Natural killer cell (primary cell): ENCODE measurements at regions not wholly inside any gene's neighbourhood (a gene's known extent, or its start where the extent isn't known, plus 50 kb on each side); places are given as distances from the start of the nearest gene placed in this dataset.

ENCODE experiments used
- ATAC-seq, 3 donors: fragments of 150-1000 bp in 2 of 3; fragments of 200-7000 bp in 1 of 3; cut with Tn5 transposase; 1 replicate in 1 of 3; 2 replicates in 2 of 3; pipeline ENCODE4 v1.10.0; 2021; ENCODE audit warnings: mild to moderate bottlenecking in 2 of 3, moderate library complexity in 2 of 3
- DNase-seq, 2 donors: peaks; one replicate each; pipeline versions ENCODE4 v3.0.0 to v3.0.0-alpha.2; 2013 to 2021; ENCODE audit warnings: mixed read lengths in 1 of 2
- H3K27ac ChIP-seq: one replicate; pipeline ENCODE4 v1.5.1; 2013; ENCODE audit warnings: mild to moderate bottlenecking, low read length
- H3K27me3 ChIP-seq: one replicate; pipeline ENCODE4 v1.6.1; 2013; ENCODE audit warnings: low read length; ENCODE audit not compliant: control insufficient read depth, insufficient read depth
- H3K36me3 ChIP-seq: one replicate; pipeline ENCODE4 v1.6.1; 2013; ENCODE audit warnings: low read length; ENCODE audit not compliant: control insufficient read depth, insufficient read depth
- H3K4me1 ChIP-seq: one replicate; pipeline ENCODE4 v1.6.1; 2013; ENCODE audit warnings: low read length; ENCODE audit not compliant: control insufficient read depth, insufficient read depth
- H3K4me3 ChIP-seq: one replicate; pipeline ENCODE4 v1.5.1; 2013; ENCODE audit warnings: low read length
- H3K9me3 ChIP-seq: one replicate; pipeline ENCODE4 v1.6.1; 2013; ENCODE audit warnings: low read length; ENCODE audit not compliant: control insufficient read depth, insufficient read depth
- H3K27ac Mint-ChIP-seq, 2 donors: one replicate each; pipeline ENCODE4 v1.8.0; 2022; ENCODE audit warnings: mild to moderate bottlenecking in 2 of 2, mixed read lengths in 2 of 2, moderate library complexity in 1 of 2
- H3K27me3 Mint-ChIP-seq, 2 donors: one replicate each; pipeline ENCODE4 v1.8.0; 2022; ENCODE audit warnings: low read depth in 2 of 2, mixed read lengths in 2 of 2
- H3K36me3 Mint-ChIP-seq: one replicate; pipeline ENCODE4 v1.8.0; 2022; ENCODE audit warnings: mixed read lengths
- H3K4me1 Mint-ChIP-seq, 2 donors: one replicate each; pipeline ENCODE4 v1.8.0; 2022; ENCODE audit warnings: mixed read lengths in 2 of 2
- H3K4me3 Mint-ChIP-seq: one replicate; pipeline ENCODE4 v1.8.0; 2022; ENCODE audit warnings: mild to moderate bottlenecking, moderate library complexity, mixed read lengths
- H3K9me3 Mint-ChIP-seq, 2 donors: one replicate each; pipeline ENCODE4 v1.8.0; 2022; ENCODE audit warnings: mixed read lengths in 2 of 2
- WGBS: methylation state at CpG from one replicate; pipeline ENCODE4 v1.1.7; 2013; ENCODE audit warnings: missing lambda C conversion rate; ENCODE audit not compliant: insufficient coverage; 5-methylcytosine and 5-hydroxymethylcytosine counted together
- intact Hi-C: fragments of 100-400 bp; cut with micrococcal nuclease; formaldehyde crosslinking; loops from one replicate; pipeline ENCODE4 v1.14.2; 2022
- TF ChIP-seq, protein P1 (sequence below): fragments of 200-600 bp; IDR thresholded peaks from one replicate; pipeline ENCODE4 v1.8.0; 2022; ENCODE audit warnings: antibody characterized with exemption

DNA sequence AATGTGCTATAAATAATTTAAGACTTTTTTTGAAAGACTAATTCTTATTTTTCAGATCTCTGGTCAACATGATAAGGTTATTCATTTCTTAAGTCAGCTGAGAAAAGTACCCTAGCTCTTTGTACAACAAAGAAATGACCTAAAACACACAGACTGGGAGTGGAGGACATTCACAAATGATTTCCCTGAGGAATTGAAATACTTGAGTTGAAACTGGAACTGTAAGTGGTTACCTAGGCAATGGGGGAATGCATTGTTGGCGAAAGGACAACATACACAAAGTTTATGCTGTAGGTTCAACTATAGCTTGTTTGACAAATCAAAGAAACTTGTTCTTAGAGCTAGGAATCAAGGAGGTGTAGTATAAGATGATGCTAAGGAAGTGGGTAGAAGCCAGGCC, 915.5 kb downstream of the FAT4 start:
- Mint-ChIP-seq H3K9me3 (peaks cover 8 to 9% of the 10 kb centered on the region in 2 donors), H3K27me3 (no peaks in the 10 kb centered on the region), H3K36me3 (peaks cover 4% of the 10 kb centered on the region), H3K27ac (no peak overlapping the region), H3K4me1 (no peaks in the 10 kb centered on the region), H3K4me3 (no peak overlapping the region)
- ATAC-seq = no peak
- Histone ChIP-seq H3K9me3 (no peaks in the 10 kb centered on the region), H3K4me1 (no peaks in the 10 kb centered on the region), H3K27me3 (no peaks in the 10 kb centered on the region), H3K27ac (no peak overlapping the region), H3K36me3 (no peaks in the 10 kb centered on the region), H3K4me3 (no peak overlapping the region)
- no peak for DNase-seq
- TF ChIP-seq, protein P1, sequence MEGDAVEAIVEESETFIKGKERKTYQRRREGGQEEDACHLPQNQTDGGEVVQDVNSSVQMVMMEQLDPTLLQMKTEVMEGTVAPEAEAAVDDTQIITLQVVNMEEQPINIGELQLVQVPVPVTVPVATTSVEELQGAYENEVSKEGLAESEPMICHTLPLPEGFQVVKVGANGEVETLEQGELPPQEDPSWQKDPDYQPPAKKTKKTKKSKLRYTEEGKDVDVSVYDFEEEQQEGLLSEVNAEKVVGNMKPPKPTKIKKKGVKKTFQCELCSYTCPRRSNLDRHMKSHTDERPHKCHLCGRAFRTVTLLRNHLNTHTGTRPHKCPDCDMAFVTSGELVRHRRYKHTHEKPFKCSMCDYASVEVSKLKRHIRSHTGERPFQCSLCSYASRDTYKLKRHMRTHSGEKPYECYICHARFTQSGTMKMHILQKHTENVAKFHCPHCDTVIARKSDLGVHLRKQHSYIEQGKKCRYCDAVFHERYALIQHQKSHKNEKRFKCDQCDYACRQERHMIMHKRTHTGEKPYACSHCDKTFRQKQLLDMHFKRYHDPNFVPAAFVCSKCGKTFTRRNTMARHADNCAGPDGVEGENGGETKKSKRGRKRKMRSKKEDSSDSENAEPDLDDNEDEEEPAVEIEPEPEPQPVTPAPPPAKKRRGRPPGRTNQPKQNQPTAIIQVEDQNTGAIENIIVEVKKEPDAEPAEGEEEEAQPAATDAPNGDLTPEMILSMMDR = no peak
- WGBS = 89% methylated on average over 1 of the region's 1 CpG
- intact Hi-C loops = no loop called here

GRCh38 chr4:126233483-126233882, 918.7 kb downstream of the FAT4 start:
- intact Hi-C loops = no loop called here
- H3K4me1 ChIP-seq = no peaks in the 10 kb centered on the region
- WGBS = 83% methylated on average over 1 of the region's 2 CpGs
- no peak overlapping the region for H3K27ac ChIP-seq
- DNase-seq = no peak
- H3K27me3 ChIP-seq = no peaks in the 10 kb centered on the region
- Mint-ChIP-seq H3K27me3 (no peaks in the 10 kb centered on the region), H3K36me3 (peaks cover 7% of the 10 kb centered on the region), H3K4me1 (no peaks in the 10 kb centered on the region), H3K4me3 (no peak overlapping the region), H3K27ac (no peak overlapping the region), H3K9me3 (peaks cover 12 to 17% of the 10 kb centered on the region in 2 donors)
- ATAC-seq = no peak
- TF ChIP-seq, protein P1 = no peak
- H3K9me3 ChIP-seq = no peaks in the 10 kb centered on the region
- no peaks in the 10 kb centered on the region for H3K36me3 ChIP-seq
- H3K4me3 ChIP-seq = no peak overlapping the region

- DNase-seq = no peak
- Mint-ChIP-seq H3K27me3 (no peaks in the 10 kb centered on the region), H3K9me3 (peaks cover 15 to 24% of the 10 kb centered on the region in 2 donors), H3K36me3 (peaks cover 7% of the 10 kb centered on the region), H3K4me3 (no peak overlapping the region), H3K4me1 (no peaks in the 10 kb centered on the region), H3K27ac (no peak overlapping the region)
- TF ChIP-seq, protein P1 = no peak
- no peak overlapping the region for H3K27ac ChIP-seq
- H3K27me3 ChIP-seq = no peaks in the 10 kb centered on the region
- no peaks in the 10 kb centered on the region for H3K9me3 ChIP-seq
- no peak overlapping the region for H3K4me3 ChIP-seq
- ATAC-seq = no peak
- intact Hi-C loops = no loop called here
- H3K36me3 ChIP-seq = no peaks in the 10 kb centered on the region
- no peaks in the 10 kb centered on the region for H3K4me1 ChIP-seq
These were observed 923.3 kb downstream of the FAT4 start for GRCh38 chr4:126238013-126238412.

DNA sequence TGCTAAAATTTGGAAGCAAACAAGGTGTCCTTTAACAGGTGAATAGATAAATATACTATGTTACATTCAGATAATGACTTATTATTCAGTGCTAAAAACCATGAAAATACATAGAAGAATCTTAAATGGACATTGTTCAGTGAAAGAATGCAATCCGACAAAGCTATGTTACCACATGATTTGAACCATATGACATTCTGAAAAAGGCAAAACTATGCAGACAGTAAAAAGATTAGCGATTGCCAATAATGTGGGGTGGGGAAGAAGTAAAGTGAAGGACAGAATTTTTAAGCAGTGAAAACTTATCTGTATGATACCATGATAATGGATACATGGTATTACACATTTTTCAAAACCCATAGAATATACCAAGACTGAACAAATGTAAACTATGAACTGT, 926.9 kb downstream of the FAT4 start:
- no peaks in the 10 kb centered on the region for H3K4me1 ChIP-seq
- no peak for ATAC-seq
- H3K4me1 Mint-ChIP-seq = no peaks in the 10 kb centered on the region
- H3K27me3 ChIP-seq = no peaks in the 10 kb centered on the region
- WGBS = 96% methylated on average over 2 of the region's 2 CpGs
- H3K4me3 Mint-ChIP-seq = no peak overlapping the region
- H3K27ac Mint-ChIP-seq = no peak overlapping the region
- no peaks in the 10 kb centered on the region for H3K36me3 ChIP-seq
- DNase-seq = no peak
- intact Hi-C loops = no loop called here
- TF ChIP-seq, protein P1 = no peak
- H3K9me3 Mint-ChIP-seq = peaks cover 17 to 27% of the 10 kb centered on the region in 2 donors
- H3K4me3 ChIP-seq = no peak overlapping the region
- H3K27me3 Mint-ChIP-seq = no peaks in the 10 kb centered on the region
- H3K9me3 ChIP-seq = no peaks in the 10 kb centered on the region
- H3K27ac ChIP-seq = no peak overlapping the region
- no peaks in the 10 kb centered on the region for H3K36me3 Mint-ChIP-seq
